ENCODE measurements at regions not wholly inside any gene's neighbourhood (a gene's known extent, or its start where the extent isn't known, plus 50 kb on each side); places are given as distances from the start of the nearest gene placed in this dataset.
A peak's percentile ranks its signal among the peaks of the same experiment; 100 is the strongest.
"Not testable (repeated sequence)": the region's sequence is repeated elsewhere in the genome, so short reads cannot be mapped to it uniquely, and the experiment has no call there.

GRCh38 chr5:92633176-92633575 is 947.8 kb downstream of the NR2F1-AS1 start:
- H3K4me3 ChIP-seq (ENCODE audit: low read depth, low read length), result no peak overlapping the region
- no peak overlapping the region for H2AFZ ChIP-seq (ENCODE audit: low read length, unreplicated experiment)
- no peaks in the 10 kb centered on the region for H3K4me1 ChIP-seq (ENCODE audit: control insufficient read depth, insufficient read depth, low read length, unreplicated experiment)
- no peaks in the 10 kb centered on the region for H3K36me3 ChIP-seq (ENCODE audit: insufficient read depth, low read length)
- H3K27me3 ChIP-seq (ENCODE audit: insufficient read depth, low read length), result no peaks in the 10 kb centered on the region
- H3K79me2 ChIP-seq (ENCODE audit: control insufficient read depth, insufficient read depth, low read length, unreplicated experiment), result no peaks in the 10 kb centered on the region
- H3K27ac ChIP-seq (ENCODE audit: low read depth, low read length), result no peak overlapping the region

GRCh38 chr5:92631237-92631701 is 949.8 kb downstream of the NR2F1-AS1 start:
- not testable (repeated sequence) for H3K36me3 ChIP-seq (ENCODE audit: insufficient read depth, low read length); H2AFZ ChIP-seq (ENCODE audit: low read length, unreplicated experiment); H3K4me3 ChIP-seq (ENCODE audit: low read depth, low read length)

GRCh38 chr5:92629574-92629973 is 951.4 kb downstream of the NR2F1-AS1 start:
- H3K27ac ChIP-seq (ENCODE audit: low read depth, low read length), result no peak overlapping the region

More at GRCh38 chr5:92631237-92631701, 949.8 kb downstream of the NR2F1-AS1 start:
- not testable (repeated sequence) for H3K79me2 ChIP-seq (ENCODE audit: control insufficient read depth, insufficient read depth, low read length, unreplicated experiment); H3K4me1 ChIP-seq (ENCODE audit: control insufficient read depth, insufficient read depth, low read length, unreplicated experiment); H3K27me3 ChIP-seq (ENCODE audit: insufficient read depth, low read length); H3K27ac ChIP-seq (ENCODE audit: low read depth, low read length)

GRCh38 chr5:92629000-92629399 is 952.0 kb downstream of the NR2F1-AS1 start:
- Histone ChIP-seq H2AFZ (ENCODE audit: low read length, unreplicated experiment) (no peak overlapping the region), H3K27me3 (ENCODE audit: insufficient read depth, low read length) (no peaks in the 10 kb centered on the region)

More at GRCh38 chr5:92629574-92629973, 951.4 kb downstream of the NR2F1-AS1 start:
- H3K36me3 ChIP-seq (ENCODE audit: insufficient read depth, low read length), result no peaks in the 10 kb centered on the region
- no peaks in the 10 kb centered on the region for H3K4me1 ChIP-seq (ENCODE audit: control insufficient read depth, insufficient read depth, low read length, unreplicated experiment)
- H3K79me2 ChIP-seq (ENCODE audit: control insufficient read depth, insufficient read depth, low read length, unreplicated experiment), result no peaks in the 10 kb centered on the region
- H2AFZ ChIP-seq (ENCODE audit: low read length, unreplicated experiment), result no peak overlapping the region
- no peaks in the 10 kb centered on the region for H3K27me3 ChIP-seq (ENCODE audit: insufficient read depth, low read length)
- H3K4me3 ChIP-seq (ENCODE audit: low read depth, low read length), result no peak overlapping the region

GRCh38 chr5:92627186-92627585 is 953.8 kb downstream of the NR2F1-AS1 start:
- H3K79me2 ChIP-seq (ENCODE audit: control insufficient read depth, insufficient read depth, low read length, unreplicated experiment), result no peaks in the 10 kb centered on the region
- peak overlapping the region; percentile 3 for H2AFZ ChIP-seq (ENCODE audit: low read length, unreplicated experiment)

More at GRCh38 chr5:92629000-92629399, 952.0 kb downstream of the NR2F1-AS1 start:
- Histone ChIP-seq H3K79me2 (ENCODE audit: control insufficient read depth, insufficient read depth, low read length, unreplicated experiment) (no peaks in the 10 kb centered on the region), H3K27ac (ENCODE audit: low read depth, low read length) (no peak overlapping the region), H3K36me3 (ENCODE audit: insufficient read depth, low read length) (no peaks in the 10 kb centered on the region), H3K4me3 (ENCODE audit: low read depth, low read length) (no peak overlapping the region), H3K4me1 (ENCODE audit: control insufficient read depth, insufficient read depth, low read length, unreplicated experiment) (no peaks in the 10 kb centered on the region)

GRCh38 chr5:92616085-92616484 is 964.9 kb downstream of the NR2F1-AS1 start:
- H3K4me1 ChIP-seq (ENCODE audit: control insufficient read depth, insufficient read depth, low read length, unreplicated experiment), result peaks cover 10% of the 10 kb centered on the region
- no peak overlapping the region for H2AFZ ChIP-seq (ENCODE audit: low read length, unreplicated experiment)
- H3K4me3 ChIP-seq (ENCODE audit: low read depth, low read length), result no peak overlapping the region
- H3K79me2 ChIP-seq (ENCODE audit: control insufficient read depth, insufficient read depth, low read length, unreplicated experiment), result no peaks in the 10 kb centered on the region
- H3K27me3 ChIP-seq (ENCODE audit: insufficient read depth, low read length), result no peaks in the 10 kb centered on the region
- no peak overlapping the region for H3K27ac ChIP-seq (ENCODE audit: low read depth, low read length)
- H3K36me3 ChIP-seq (ENCODE audit: insufficient read depth, low read length), result no peaks in the 10 kb centered on the region

More at GRCh38 chr5:92627186-92627585, 953.8 kb downstream of the NR2F1-AS1 start:
- Histone ChIP-seq H3K4me3 (ENCODE audit: low read depth, low read length) (no peak overlapping the region), H3K36me3 (ENCODE audit: insufficient read depth, low read length) (no peaks in the 10 kb centered on the region), H3K4me1 (ENCODE audit: control insufficient read depth, insufficient read depth, low read length, unreplicated experiment) (no peaks in the 10 kb centered on the region), H3K27me3 (ENCODE audit: insufficient read depth, low read length) (no peaks in the 10 kb centered on the region), H3K27ac (ENCODE audit: low read depth, low read length) (no peak overlapping the region)

GRCh38 chr5:92613546-92613945 is 967.5 kb downstream of the NR2F1-AS1 start:
- Histone ChIP-seq H3K36me3 (ENCODE audit: insufficient read depth, low read length) (no peaks in the 10 kb centered on the region), H3K79me2 (ENCODE audit: control insufficient read depth, insufficient read depth, low read length, unreplicated experiment) (no peaks in the 10 kb centered on the region), H3K27ac (ENCODE audit: low read depth, low read length) (no peak overlapping the region), H2AFZ (ENCODE audit: low read length, unreplicated experiment) (no peak overlapping the region), H3K4me1 (ENCODE audit: control insufficient read depth, insufficient read depth, low read length, unreplicated experiment) (peaks cover 10% of the 10 kb centered on the region), H3K4me3 (ENCODE audit: low read depth, low read length) (no peak overlapping the region), H3K27me3 (ENCODE audit: insufficient read depth, low read length) (no peaks in the 10 kb centered on the region)

GRCh38 chr5:92610435-92610834 is 970.6 kb downstream of the NR2F1-AS1 start:
- not testable (repeated sequence) for H3K79me2 ChIP-seq (ENCODE audit: control insufficient read depth, insufficient read depth, low read length, unreplicated experiment); H3K4me1 ChIP-seq (ENCODE audit: control insufficient read depth, insufficient read depth, low read length, unreplicated experiment); H3K27ac ChIP-seq (ENCODE audit: low read depth, low read length); H3K4me3 ChIP-seq (ENCODE audit: low read depth, low read length); H3K27me3 ChIP-seq (ENCODE audit: insufficient read depth, low read length); H3K36me3 ChIP-seq (ENCODE audit: insufficient read depth, low read length); H2AFZ ChIP-seq (ENCODE audit: low read length, unreplicated experiment)

GRCh38 chr5:92605591-92605990 is 975.4 kb downstream of the NR2F1-AS1 start:
- Histone ChIP-seq H3K36me3 (ENCODE audit: insufficient read depth, low read length) (no peaks in the 10 kb centered on the region), H2AFZ (ENCODE audit: low read length, unreplicated experiment) (no peak overlapping the region), H3K79me2 (ENCODE audit: control insufficient read depth, insufficient read depth, low read length, unreplicated experiment) (no peaks in the 10 kb centered on the region), H3K4me3 (ENCODE audit: low read depth, low read length) (no peak overlapping the region), H3K27me3 (ENCODE audit: insufficient read depth, low read length) (no peaks in the 10 kb centered on the region), H3K27ac (ENCODE audit: low read depth, low read length) (no peak overlapping the region), H3K4me1 (ENCODE audit: control insufficient read depth, insufficient read depth, low read length, unreplicated experiment) (no peaks in the 10 kb centered on the region)

- Histone ChIP-seq H3K79me2 (ENCODE audit: control insufficient read depth, insufficient read depth, low read length, unreplicated experiment) (no peaks in the 10 kb centered on the region), H3K4me1 (ENCODE audit: control insufficient read depth, insufficient read depth, low read length, unreplicated experiment) (no peaks in the 10 kb centered on the region), H3K36me3 (ENCODE audit: insufficient read depth, low read length) (no peaks in the 10 kb centered on the region), H2AFZ (ENCODE audit: low read length, unreplicated experiment) (no peak overlapping the region), H3K27ac (ENCODE audit: low read depth, low read length) (no peak overlapping the region), H3K27me3 (ENCODE audit: insufficient read depth, low read length) (no peaks in the 10 kb centered on the region), H3K4me3 (ENCODE audit: low read depth, low read length) (no peak overlapping the region)
Observed at GRCh38 chr5:92599217-92599810, 981.7 kb downstream of the NR2F1-AS1 start.

GRCh38 chr5:92594031-92594430 is 987.0 kb downstream of the NR2F1-AS1 start:
- Histone ChIP-seq H3K79me2 (ENCODE audit: control insufficient read depth, insufficient read depth, low read length, unreplicated experiment) (no peaks in the 10 kb centered on the region), H3K36me3 (ENCODE audit: insufficient read depth, low read length) (no peaks in the 10 kb centered on the region), H3K4me1 (ENCODE audit: control insufficient read depth, insufficient read depth, low read length, unreplicated experiment) (no peaks in the 10 kb centered on the region), H3K4me3 (ENCODE audit: low read depth, low read length) (no peak overlapping the region), H3K27ac (ENCODE audit: low read depth, low read length) (no peak overlapping the region), H3K27me3 (ENCODE audit: insufficient read depth, low read length) (no peaks in the 10 kb centered on the region), H2AFZ (ENCODE audit: low read length, unreplicated experiment) (no peak overlapping the region)
